NCI-H748 (cell line): ENCODE measurements at regions not wholly inside any gene's neighbourhood (a gene's known extent, or its start where the extent isn't known, plus 50 kb on each side); places are given as distances from the start of the nearest gene placed in this dataset.

ENCODE experiments used
- DNase-seq: peaks from one replicate; lab custom pipeline; 2025; ENCODE audit not compliant: unreplicated experiment; lab: John Stamatoyannopoulos, UW

- DNase-seq, result no peak
Measured at GRCh38 chr4:81740487-81740886, 268.8 kb upstream of the RASGEF1B start.

- DNase-seq, result no peak
Measured at GRCh38 chr4:81738891-81739290, 267.2 kb upstream of the RASGEF1B start.

GRCh38 chr4:81737865-81738559 is 266.3 kb upstream of the RASGEF1B start:
- DNase-seq, result no peak

- DNase-seq, result no peak
Measured at GRCh38 chr4:81736324-81736723, 264.6 kb upstream of the RASGEF1B start.

GRCh38 chr4:81732980-81733379 is 261.3 kb upstream of the RASGEF1B start:
- DNase-seq, result no peak

- DNase-seq, result peak; percentile 68
Measured at GRCh38 chr4:81724925-81725329, 253.2 kb upstream of the RASGEF1B start.

- peak; percentile 64 for DNase-seq
Measured at GRCh38 chr4:81723927-81724587, 252.3 kb upstream of the RASGEF1B start.

- DNase-seq, result no peak
Measured at GRCh38 chr4:81723019-81723884, 251.5 kb upstream of the RASGEF1B start.

- DNase-seq, result peak; percentile 84
Measured at GRCh38 chr4:81722290-81722851, 250.7 kb upstream of the RASGEF1B start.

GRCh38 chr4:81715757-81716156 is 244.1 kb upstream of the RASGEF1B start:
- DNase-seq, result peak; percentile 70

GRCh38 chr4:81715357-81715756 is 243.7 kb upstream of the RASGEF1B start:
- DNase-seq, result peak; percentile 80

GRCh38 chr4:81714291-81714690 is 242.6 kb upstream of the RASGEF1B start:
- no peak for DNase-seq

- no peak for DNase-seq
Measured at GRCh38 chr4:81712714-81713113, 241.0 kb upstream of the RASGEF1B start.

- DNase-seq, result no peak
Measured at GRCh38 chr4:81704461-81704860, 232.8 kb upstream of the RASGEF1B start.

- no peak for DNase-seq
Measured at GRCh38 chr4:81700189-81700588, 228.5 kb upstream of the RASGEF1B start.

GRCh38 chr4:81698538-81699296 is 227.0 kb upstream of the RASGEF1B start:
- DNase-seq, result peak; percentile 47

GRCh38 chr4:81694176-81694913 is 222.6 kb upstream of the RASGEF1B start:
- DNase-seq, result no peak

- no peak for DNase-seq
Measured at GRCh38 chr4:81690871-81691270, 219.2 kb upstream of the RASGEF1B start.

- DNase-seq, result peak; percentile 10
Measured at GRCh38 chr4:81688085-81688484, 216.4 kb upstream of the RASGEF1B start.

- no peak for DNase-seq
Measured at GRCh38 chr4:81687471-81687870, 215.8 kb upstream of the RASGEF1B start.
